GM23248 (cell line): ENCODE measurements at regions not wholly inside any gene's neighbourhood (a gene's known extent, or its start where the extent isn't known, plus 50 kb on each side); places are given as distances from the start of the nearest gene placed in this dataset.
A peak's percentile ranks its signal among the peaks of the same experiment; 100 is the strongest.

Experiments used
- DNase-seq: peaks from one replicate; pipeline ENCODE4 v3.0.0-alpha.2; 2015
- H2AFZ ChIP-seq: fragments of 200-600 bp; sonication (generic); 2 replicates; pipeline ENCODE4 v1.6.1; 2016; ENCODE audit warnings: antibody characterized with exemption
- H3F3A ChIP-seq: fragments of 200-600 bp; sonication (generic); 2 replicates; pipeline ENCODE4 v1.6.1; 2016; ENCODE audit warnings: mild to moderate bottlenecking, antibody characterized with exemption, mixed run types; ENCODE audit not compliant: insufficient read depth
- H3K27ac ChIP-seq: fragments of 200-600 bp; sonication (generic); 2 replicates; pipeline ENCODE4 v1.5.1; 2016; ENCODE audit warnings: mild to moderate bottlenecking
- H3K27me3 ChIP-seq: fragments of 200-600 bp; sonication (generic); replicated peaks from 2 replicates; pipeline ENCODE4 v1.6.1; 2016; ENCODE audit warnings: mild to moderate bottlenecking; ENCODE audit not compliant: insufficient read depth
- H3K36me3 ChIP-seq: fragments of 200-600 bp; sonication (generic); 2 replicates; pipeline ENCODE4 v1.6.1; 2016; ENCODE audit warnings: low read depth, mild to moderate bottlenecking
- H3K4me1 ChIP-seq: fragments of 200-600 bp; sonication (generic); 2 replicates; pipeline ENCODE4 v1.6.1; 2016; ENCODE audit warnings: mild to moderate bottlenecking; ENCODE audit not compliant: insufficient read depth
- H3K4me2 ChIP-seq: fragments of 200-600 bp; sonication (generic); one replicate; pipeline ENCODE4 v1.6.1; 2016; ENCODE audit warnings: mild to moderate bottlenecking; ENCODE audit not compliant: unreplicated experiment
- H3K4me3 ChIP-seq: fragments of 200-600 bp; sonication (generic); 2 replicates; pipeline ENCODE4 v1.5.1; 2016; ENCODE audit warnings: mild to moderate bottlenecking
- H3K79me2 ChIP-seq: fragments of 200-600 bp; sonication (generic); 2 replicates; pipeline ENCODE4 v1.6.1; 2016; ENCODE audit warnings: mild to moderate bottlenecking; ENCODE audit not compliant: insufficient read depth
- H3K9ac ChIP-seq: fragments of 200-600 bp; sonication (generic); 2 replicates; pipeline ENCODE4 v1.6.1; 2016; ENCODE audit warnings: mild to moderate bottlenecking
- H3K9me2 ChIP-seq: fragments of 200-600 bp; sonication (generic); 2 replicates; pipeline ENCODE4 v1.6.1; 2016; ENCODE audit warnings: mixed run types, mild to moderate bottlenecking, moderate library complexity; ENCODE audit not compliant: insufficient read depth
- H3K9me3 ChIP-seq: fragments of 200-600 bp; sonication (generic); one replicate; pipeline ENCODE4 v1.6.1; 2017; ENCODE audit warnings: low read depth
- H4K20me1 ChIP-seq: fragments of 200-600 bp; sonication (generic); 2 replicates; pipeline ENCODE4 v1.6.0; 2016; ENCODE audit not compliant: insufficient read depth
- EZH2 ChIP-seq: fragments of 200-600 bp; sonication (generic); IDR thresholded peaks from 2 replicates; pipeline ENCODE4 v1.6.1; 2018; ENCODE audit warnings: antibody characterized with exemption, mild to moderate bottlenecking; ENCODE audit not compliant: insufficient read depth, poor library complexity, severe bottlenecking
- EZH2phosphoT487 ChIP-seq: fragments of 200-600 bp; sonication (generic); IDR thresholded peaks from 2 replicates; pipeline ENCODE4 v1.6.1; 2018; ENCODE audit warnings: antibody characterized with exemption, moderate library complexity, mild to moderate bottlenecking, low read depth; ENCODE audit not compliant: insufficient read depth
- WGBS, 2 experiments: methylation state at CpG; one replicate each; pipeline ENCODE4 v1.1.6; 2015 to 2017; ENCODE audit warnings: low lambda C conversion rate in 2 of 2, low coverage in 1 of 2; ENCODE audit errors: missing lambda C conversion rate in 2 of 2; 5-methylcytosine and 5-hydroxymethylcytosine counted together
- in situ Hi-C: fragments of 300-500 bp; cut with MboI; formaldehyde crosslinking; loops from 2 replicates; pipeline ENCODE4 v1.15.0; 2020

DNA sequence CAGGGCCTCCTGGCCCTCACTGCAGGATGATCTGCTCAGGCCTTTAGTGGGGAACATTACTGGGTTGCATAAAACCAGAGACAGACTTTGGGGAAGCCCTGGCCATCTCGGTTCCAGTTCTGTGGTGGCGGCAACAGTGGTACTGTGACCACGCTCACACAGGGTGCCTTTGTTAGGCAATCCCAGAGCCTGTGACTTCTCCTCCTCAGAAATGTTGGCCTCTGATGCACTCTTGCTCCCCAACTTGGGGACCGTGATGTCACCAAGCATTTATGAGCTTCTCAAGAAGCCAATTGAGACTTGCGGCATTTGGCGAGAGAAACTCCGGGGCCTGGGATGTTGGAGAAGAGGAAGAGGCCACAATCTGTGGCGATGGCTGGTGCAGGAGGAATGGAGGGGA, 80.9 kb upstream of the PKDCC start:
- no peaks in the 10 kb centered on the region for H3K27me3 ChIP-seq
- peaks cover 11% of the 10 kb centered on the region for H3F3A ChIP-seq
- H3K4me1 ChIP-seq, result peaks cover 38% of the 10 kb centered on the region
- peak overlapping the region; percentile 54 for H2AFZ ChIP-seq
- DNase-seq, result peak; percentile 60
- no peaks in the 10 kb centered on the region for H3K9me3 ChIP-seq
- H3K9ac ChIP-seq, result peak overlapping the region; percentile 69
- no peaks in the 10 kb centered on the region for H3K36me3 ChIP-seq
- 22 to 24% methylated on average over 8 of the region's 8 CpGs for WGBS, 2 experiments
- TF ChIP-seq EZH2phosphoT487 (no peak), EZH2 (no peak)
- in situ Hi-C loops, result no loop called here
- no peaks in the 10 kb centered on the region for H4K20me1 ChIP-seq
- no peaks in the 10 kb centered on the region for H3K79me2 ChIP-seq
- peak overlapping the region; percentile 21; the same call in 1 of the 2 replicates for H3K4me3 ChIP-seq
- peak overlapping the region; percentile 83 for H3K27ac ChIP-seq
- H3K9me2 ChIP-seq, result no peaks in the 10 kb centered on the region
- H3K4me2 ChIP-seq, result peak overlapping the region; percentile 71

DNA sequence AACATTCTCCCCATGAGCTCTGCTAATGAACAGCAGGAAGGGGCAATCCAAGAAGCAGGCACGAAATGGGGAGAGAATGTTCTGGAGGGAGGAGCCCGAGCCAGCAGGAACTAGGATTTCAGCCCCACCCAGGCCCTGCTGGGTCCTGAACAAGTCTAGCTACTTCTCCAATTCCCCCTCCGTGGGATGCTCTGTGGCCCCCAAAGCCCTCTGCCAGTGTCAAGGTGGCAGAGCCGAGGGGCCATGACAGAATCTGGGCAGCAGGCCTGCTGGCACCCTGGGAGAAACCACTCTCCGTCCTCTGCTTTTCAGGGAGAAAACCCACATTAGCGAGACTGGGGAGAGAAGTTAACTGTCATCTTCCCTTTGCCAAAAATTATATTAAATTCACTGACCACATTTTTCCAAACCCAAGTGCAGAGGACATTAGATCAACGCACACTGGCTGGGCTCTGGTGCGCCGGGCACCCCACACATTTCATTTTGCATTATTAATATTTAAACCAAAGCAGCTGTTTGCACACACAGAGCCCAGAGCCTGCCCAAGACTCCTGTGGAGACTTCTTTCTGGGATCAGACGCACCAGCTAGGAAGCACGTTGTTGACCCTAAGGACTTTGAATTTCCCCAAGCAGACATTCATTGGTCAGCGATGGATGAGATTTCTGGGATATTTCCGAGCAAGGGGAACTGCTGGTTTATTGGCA, 80.2 kb upstream of the PKDCC start:
- peak overlapping the region; percentile 71 for H3K4me2 ChIP-seq
- 40 to 43% methylated on average over 13 of the region's 13 CpGs for WGBS, 2 experiments

DNA sequence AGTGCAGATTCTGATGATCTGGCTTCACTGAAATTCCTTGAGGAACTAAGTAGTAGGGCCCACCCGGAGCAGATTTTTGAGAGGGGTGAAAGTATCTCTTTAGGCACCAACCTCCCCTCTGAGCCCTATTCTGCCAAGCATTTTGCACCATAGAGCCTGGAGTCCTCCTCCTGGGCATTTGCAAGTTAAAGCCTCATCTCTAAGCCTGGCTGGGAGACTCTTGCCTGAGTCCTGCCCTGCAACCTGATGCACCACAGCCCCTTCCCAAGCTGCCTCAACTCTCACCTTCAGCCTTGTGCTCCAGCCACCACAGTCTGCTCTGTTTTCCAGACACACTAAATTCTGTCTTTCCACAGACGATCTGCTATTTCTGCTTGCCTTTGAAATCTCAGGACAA, 79.6 kb upstream of the PKDCC start:
- DNase-seq, result no peak
- TF ChIP-seq EZH2, result no peak
- no peak for TF ChIP-seq EZH2phosphoT487
- H3K9ac ChIP-seq, result no peak overlapping the region
- no peaks in the 10 kb centered on the region for H3K27me3 ChIP-seq
- no peaks in the 10 kb centered on the region for H3K9me3 ChIP-seq
- H3K79me2 ChIP-seq, result no peaks in the 10 kb centered on the region
- peaks cover 11% of the 10 kb centered on the region for H3F3A ChIP-seq
- H3K4me3 ChIP-seq, result no peak overlapping the region
- no peak overlapping the region for H2AFZ ChIP-seq
- no peaks in the 10 kb centered on the region for H4K20me1 ChIP-seq
- H3K36me3 ChIP-seq, result no peaks in the 10 kb centered on the region
- WGBS, 2 experiments, result 38 to 43% methylated on average over 2 of the region's 2 CpGs
- peaks cover 37% of the 10 kb centered on the region for H3K4me1 ChIP-seq
- no peaks in the 10 kb centered on the region for H3K9me2 ChIP-seq
- no peak overlapping the region for H3K27ac ChIP-seq
- in situ Hi-C loops, result no loop called here
- H3K4me2 ChIP-seq, result no peak overlapping the region

More for the DNA sequence above, 80.2 kb upstream of the PKDCC start:
- peak; percentile 69 for DNase-seq
- Histone ChIP-seq H4K20me1 (no peaks in the 10 kb centered on the region), H3K27me3 (no peaks in the 10 kb centered on the region), H3F3A (peaks cover 11% of the 10 kb centered on the region), H3K9me3 (no peaks in the 10 kb centered on the region), H3K9me2 (no peaks in the 10 kb centered on the region), H2AFZ (peak overlapping the region; percentile 54), H3K4me3 (no peak overlapping the region), H3K36me3 (no peaks in the 10 kb centered on the region), H3K9ac (peak overlapping the region; percentile 69), H3K4me1 (peaks cover 38% of the 10 kb centered on the region), H3K79me2 (no peaks in the 10 kb centered on the region), H3K27ac (peak overlapping the region; percentile 83)
- in situ Hi-C loops, result no loop called here
- TF ChIP-seq EZH2phosphoT487 (no peak), EZH2 (no peak)

DNA sequence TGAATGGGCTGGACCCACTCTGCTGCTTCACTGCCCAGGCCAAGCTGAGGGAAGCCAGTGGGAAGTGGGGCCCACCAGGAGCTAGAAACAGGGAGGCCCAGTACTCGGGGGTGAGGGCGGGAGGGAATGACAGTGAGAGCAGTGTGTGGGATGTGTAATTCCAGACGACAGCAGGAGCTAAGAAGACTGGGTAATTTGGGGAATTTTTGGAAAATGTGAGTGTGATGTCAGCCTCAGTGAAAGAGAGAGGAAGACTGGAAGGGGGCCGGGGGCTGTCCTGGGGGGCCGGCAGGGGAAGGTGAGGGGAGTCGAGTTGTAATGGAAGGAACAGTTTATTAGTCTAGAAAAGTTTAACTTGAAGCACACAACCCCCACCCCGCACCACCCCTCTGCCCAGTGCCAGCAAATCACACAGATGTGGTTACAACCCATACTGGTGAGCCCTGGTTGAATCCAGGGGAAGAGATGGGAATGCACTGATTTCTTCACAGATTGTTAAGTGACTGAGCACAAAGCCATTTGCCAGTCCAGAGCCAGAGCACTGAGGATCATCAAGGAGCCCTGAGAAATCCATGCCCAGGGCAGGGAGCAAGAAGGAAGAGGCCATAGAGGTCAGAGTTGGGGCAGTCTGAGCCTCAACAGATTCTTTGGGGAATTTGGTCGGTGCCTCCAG, 76.7 kb upstream of the PKDCC start:
- TF ChIP-seq EZH2 (no peak), EZH2phosphoT487 (no peak)

More for the DNA sequence above, 76.7 kb upstream of the PKDCC start:
- Histone ChIP-seq H3K9me2 (no peaks in the 10 kb centered on the region), H3K4me1 (peaks cover 16% of the 10 kb centered on the region), H3K4me3 (no peak overlapping the region), H4K20me1 (no peaks in the 10 kb centered on the region), H3K9ac (no peak overlapping the region), H3F3A (peaks cover 8% of the 10 kb centered on the region), H3K27me3 (no peaks in the 10 kb centered on the region), H2AFZ (no peak overlapping the region), H3K27ac (no peak overlapping the region), H3K4me2 (no peak overlapping the region), H3K36me3 (no peaks in the 10 kb centered on the region), H3K9me3 (no peaks in the 10 kb centered on the region), H3K79me2 (no peaks in the 10 kb centered on the region)
- WGBS, 2 experiments, result 85 to 88% methylated on average over 6 to 8 of the region's 8 CpGs
- peak; percentile 45 for DNase-seq
- in situ Hi-C loops, result no loop called here
